AG10803 (cell line): ENCODE measurements at regions not wholly inside any gene's neighbourhood (a gene's known extent, or its start where the extent isn't known, plus 50 kb on each side); places are given as distances from the start of the nearest gene placed in this dataset.

ENCODE experiments used
- DNase-seq: peaks from one replicate; pipeline ENCODE4 v3.0.0; 2010; ENCODE audit warnings: low read depth
- H3K4me3 ChIP-seq: 2 replicates; pipeline ENCODE4 v1.5.1; 2011; ENCODE audit warnings: mild to moderate bottlenecking, low read length, control low read depth
- CTCF ChIP-seq: conservative IDR thresholded peaks from 2 replicates; pipeline ENCODE4 v1.5.1; 2011; ENCODE audit warnings: mild to moderate bottlenecking, low read length, control low read depth, inconsistent platforms

- DNase-seq: no peak
- no peak for TF ChIP-seq CTCF
- H3K4me3 ChIP-seq: no peak overlapping the region
Measured at GRCh38 chr17:13721705-13722104, 120.0 kb upstream of the HS3ST3A1 start.

- no peak for TF ChIP-seq CTCF
- no peak overlapping the region for H3K4me3 ChIP-seq
- peak; percentile 58 for DNase-seq
Measured at GRCh38 chr17:13725288-13725990, 123.7 kb upstream of the HS3ST3A1 start.

- H3K4me3 ChIP-seq: no peak overlapping the region
- DNase-seq: peak; percentile 84
- no peak for TF ChIP-seq CTCF
Measured at GRCh38 chr17:13727441-13728171, 125.9 kb upstream of the HS3ST3A1 start.

GRCh38 chr17:13728781-13729180 is 127.1 kb upstream of the HS3ST3A1 start:
- no peak overlapping the region for H3K4me3 ChIP-seq

GRCh38 chr17:13729466-13730134 is 127.9 kb upstream of the HS3ST3A1 start:
- DNase-seq: no peak
- TF ChIP-seq CTCF: no peak
- H3K4me3 ChIP-seq: no peak overlapping the region

More at GRCh38 chr17:13728781-13729180, 127.1 kb upstream of the HS3ST3A1 start:
- no peak for TF ChIP-seq CTCF
- peak; percentile 51 for DNase-seq

GRCh38 chr17:13734880-13735279 is 133.2 kb upstream of the HS3ST3A1 start:
- TF ChIP-seq CTCF: no peak
- no peak overlapping the region for H3K4me3 ChIP-seq
- no peak for DNase-seq
